HCT116 (cell line): ENCODE measurements at regions not wholly inside any gene's neighbourhood (a gene's known extent, or its start where the extent isn't known, plus 50 kb on each side); places are given as distances from the start of the nearest gene placed in this dataset.

Experiments used
- EZH2 ChIP-seq: fragments of 200-600 bp; sonication (generic); IDR thresholded peaks from 2 replicates; pipeline ENCODE4 v1.6.1; 2017; ENCODE audit warnings: antibody characterized with exemption, mixed run types
- EZH2phosphoT487 ChIP-seq: fragments of 200-600 bp; IDR thresholded peaks from 2 replicates; pipeline ENCODE4 v1.6.1; 2018; ENCODE audit warnings: antibody characterized with exemption, borderline replicate concordance
- SP1 ChIP-seq: IDR thresholded peaks from 2 replicates; pipeline ENCODE4 v1.6.1; 2012; ENCODE audit warnings: low read depth
- TF ChIP-seq, protein P1 (sequence below), 3 experiments: fragments of 200-600 bp in 1 of 3; sonication (generic) in 1 of 3; IDR thresholded peaks in 2 of 3; conservative IDR thresholded peaks in 1 of 3; 2 replicates each; pipeline ENCODE4 v1.5.1; 2012 to 2017; ENCODE audit warnings: low read depth in 2 of 3, low read length in 2 of 3, antibody characterized with exemption in 1 of 3, borderline replicate concordance in 1 of 3, control low read depth in 1 of 3, mild to moderate bottlenecking in 1 of 3, mixed read lengths in 1 of 3, mixed run types in 1 of 3, moderate library complexity in 1 of 3; ENCODE audit not compliant: insufficient read depth in 1 of 3

DNA sequence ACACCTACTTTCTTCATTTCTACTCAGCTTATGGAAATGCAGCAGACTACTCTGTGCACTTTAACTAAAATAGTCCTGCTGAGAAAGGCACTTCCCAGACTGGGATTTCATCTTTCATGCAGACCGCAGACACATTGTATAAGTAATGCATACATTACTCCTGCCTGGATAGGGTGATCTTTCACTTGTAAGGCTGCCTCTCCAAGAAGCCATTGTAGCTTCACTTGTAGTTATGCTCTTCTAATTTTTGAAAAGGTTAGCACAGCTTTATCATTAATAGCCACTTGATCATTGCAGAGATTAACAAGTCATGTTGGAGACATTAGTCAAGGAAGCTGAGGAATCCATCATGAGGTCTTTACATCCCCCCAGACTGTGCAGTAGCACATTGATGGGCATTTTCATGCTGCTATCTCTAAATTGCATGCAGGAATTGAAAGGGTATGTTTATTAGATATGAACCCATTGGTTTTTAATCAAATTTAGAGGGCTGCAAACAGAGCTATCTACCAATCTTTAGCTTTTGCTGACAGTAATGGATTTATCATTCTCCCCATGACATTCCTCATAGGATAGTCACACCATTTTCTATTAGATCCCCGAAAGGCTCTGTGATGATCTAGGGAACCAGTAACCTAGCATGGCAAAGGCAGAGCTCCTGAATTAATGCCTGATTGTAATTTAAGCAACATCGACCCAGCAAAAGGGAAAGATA lies 1074.7 kb upstream of the NXPH2 start:
- TF ChIP-seq SP1 = no peak
- no peak for TF ChIP-seq EZH2
- TF ChIP-seq, protein P1, sequence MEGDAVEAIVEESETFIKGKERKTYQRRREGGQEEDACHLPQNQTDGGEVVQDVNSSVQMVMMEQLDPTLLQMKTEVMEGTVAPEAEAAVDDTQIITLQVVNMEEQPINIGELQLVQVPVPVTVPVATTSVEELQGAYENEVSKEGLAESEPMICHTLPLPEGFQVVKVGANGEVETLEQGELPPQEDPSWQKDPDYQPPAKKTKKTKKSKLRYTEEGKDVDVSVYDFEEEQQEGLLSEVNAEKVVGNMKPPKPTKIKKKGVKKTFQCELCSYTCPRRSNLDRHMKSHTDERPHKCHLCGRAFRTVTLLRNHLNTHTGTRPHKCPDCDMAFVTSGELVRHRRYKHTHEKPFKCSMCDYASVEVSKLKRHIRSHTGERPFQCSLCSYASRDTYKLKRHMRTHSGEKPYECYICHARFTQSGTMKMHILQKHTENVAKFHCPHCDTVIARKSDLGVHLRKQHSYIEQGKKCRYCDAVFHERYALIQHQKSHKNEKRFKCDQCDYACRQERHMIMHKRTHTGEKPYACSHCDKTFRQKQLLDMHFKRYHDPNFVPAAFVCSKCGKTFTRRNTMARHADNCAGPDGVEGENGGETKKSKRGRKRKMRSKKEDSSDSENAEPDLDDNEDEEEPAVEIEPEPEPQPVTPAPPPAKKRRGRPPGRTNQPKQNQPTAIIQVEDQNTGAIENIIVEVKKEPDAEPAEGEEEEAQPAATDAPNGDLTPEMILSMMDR (IDR thresholded peaks at IDR 0.05 in 2 of 3, conservative IDR thresholded peaks at IDR 0.05 in 1 of 3; ENCODE audit: borderline replicate concordance in 1 of 3, insufficient read depth in 1 of 3, low read depth in 2 of 3, low read length in 2 of 3) = no peak
- TF ChIP-seq EZH2phosphoT487 = no peak
